ENCODE measurements at regions not wholly inside any gene's neighbourhood (a gene's known extent, or its start where the extent isn't known, plus 50 kb on each side); places are given as distances from the start of the nearest gene placed in this dataset.

DNA sequence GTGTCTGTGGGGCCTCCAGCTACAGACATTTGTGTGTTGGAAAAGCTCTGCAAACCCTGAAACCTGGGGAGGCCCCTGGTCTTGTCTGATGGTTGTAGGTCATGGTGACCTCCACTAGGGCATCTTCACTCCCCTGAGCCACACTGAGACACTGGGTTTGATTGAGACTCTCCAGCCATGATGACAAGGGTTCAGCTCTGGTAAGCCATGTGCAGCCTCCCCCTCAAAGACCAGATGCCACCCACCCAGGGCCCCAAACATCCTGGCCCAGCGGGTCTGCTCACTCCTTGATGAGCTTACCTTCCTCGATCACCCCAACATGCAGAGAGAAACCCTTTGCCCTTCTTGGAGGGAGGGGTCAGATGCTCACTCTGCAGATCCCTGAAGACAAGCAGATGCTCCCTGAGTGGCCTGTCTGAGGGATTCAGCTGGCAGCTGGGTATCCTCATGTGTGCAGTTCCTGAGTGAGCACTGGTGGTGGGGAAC lies 101.6 kb downstream of the METRNL start:
- H3K4me1 ChIP-seq (ENCODE audit: control insufficient read depth in 1 of 2, insufficient read depth in 1 of 2, low read depth in 1 of 2, low read length in 1 of 2), result no peaks in the 10 kb centered on the region

DNA sequence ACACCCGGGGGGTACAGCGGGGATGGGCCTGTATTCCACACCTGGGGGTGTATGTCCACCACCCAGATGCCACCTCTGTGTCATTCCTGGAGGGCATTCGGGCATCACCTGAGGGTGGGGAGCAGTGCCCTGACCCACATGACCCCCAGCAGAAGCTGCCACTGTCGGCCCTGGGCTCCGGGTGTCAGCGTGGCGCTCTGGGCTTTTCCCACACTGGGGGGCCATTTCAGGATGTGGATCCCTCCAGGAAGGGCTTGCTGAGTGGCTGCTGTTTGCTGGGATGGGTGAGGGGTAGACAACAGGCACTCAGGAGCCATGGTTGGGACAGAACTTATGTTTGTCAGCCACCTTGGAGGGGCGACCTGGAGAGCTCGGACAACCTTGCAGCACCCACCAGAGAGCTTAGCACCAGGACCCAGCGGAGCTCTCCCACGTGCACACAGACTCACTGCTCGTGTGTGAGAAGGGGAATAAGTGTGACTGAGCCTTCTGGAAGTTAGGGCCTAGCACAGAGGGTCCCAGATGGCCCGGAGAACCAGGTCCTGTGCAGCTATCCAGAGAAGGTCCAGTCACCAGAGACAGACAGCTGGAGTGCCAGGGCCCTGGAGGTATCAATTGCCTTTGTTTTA lies 102.7 kb downstream of the METRNL start:
- H3K4me1 ChIP-seq (ENCODE audit: control insufficient read depth in 1 of 2, insufficient read depth in 1 of 2, low read depth in 1 of 2, low read length in 1 of 2), result no peaks in the 10 kb centered on the region
- TF ChIP-seq, protein P1, sequence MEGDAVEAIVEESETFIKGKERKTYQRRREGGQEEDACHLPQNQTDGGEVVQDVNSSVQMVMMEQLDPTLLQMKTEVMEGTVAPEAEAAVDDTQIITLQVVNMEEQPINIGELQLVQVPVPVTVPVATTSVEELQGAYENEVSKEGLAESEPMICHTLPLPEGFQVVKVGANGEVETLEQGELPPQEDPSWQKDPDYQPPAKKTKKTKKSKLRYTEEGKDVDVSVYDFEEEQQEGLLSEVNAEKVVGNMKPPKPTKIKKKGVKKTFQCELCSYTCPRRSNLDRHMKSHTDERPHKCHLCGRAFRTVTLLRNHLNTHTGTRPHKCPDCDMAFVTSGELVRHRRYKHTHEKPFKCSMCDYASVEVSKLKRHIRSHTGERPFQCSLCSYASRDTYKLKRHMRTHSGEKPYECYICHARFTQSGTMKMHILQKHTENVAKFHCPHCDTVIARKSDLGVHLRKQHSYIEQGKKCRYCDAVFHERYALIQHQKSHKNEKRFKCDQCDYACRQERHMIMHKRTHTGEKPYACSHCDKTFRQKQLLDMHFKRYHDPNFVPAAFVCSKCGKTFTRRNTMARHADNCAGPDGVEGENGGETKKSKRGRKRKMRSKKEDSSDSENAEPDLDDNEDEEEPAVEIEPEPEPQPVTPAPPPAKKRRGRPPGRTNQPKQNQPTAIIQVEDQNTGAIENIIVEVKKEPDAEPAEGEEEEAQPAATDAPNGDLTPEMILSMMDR (IDR thresholded peaks at IDR 0.05), result no peak
- H3K27ac ChIP-seq, result no peak overlapping the region
- H3K9me3 ChIP-seq, result no peaks in the 10 kb centered on the region
- no peaks in the 10 kb centered on the region for H3K27me3 ChIP-seq
- H3K36me3 ChIP-seq, result no peaks in the 10 kb centered on the region
- H3K4me3 ChIP-seq (ENCODE audit: low read depth in 1 of 2, low read length in 1 of 2), result no peak overlapping the region

More for the DNA sequence above, 101.6 kb downstream of the METRNL start:
- H3K27ac ChIP-seq, result no peak overlapping the region
- TF ChIP-seq, protein P1 (IDR thresholded peaks at IDR 0.05), result no peak
- H3K9me3 ChIP-seq, result no peaks in the 10 kb centered on the region
- no peak overlapping the region for H3K4me3 ChIP-seq (ENCODE audit: low read depth in 1 of 2, low read length in 1 of 2)
- no peaks in the 10 kb centered on the region for H3K36me3 ChIP-seq
- no peaks in the 10 kb centered on the region for H3K27me3 ChIP-seq

DNA sequence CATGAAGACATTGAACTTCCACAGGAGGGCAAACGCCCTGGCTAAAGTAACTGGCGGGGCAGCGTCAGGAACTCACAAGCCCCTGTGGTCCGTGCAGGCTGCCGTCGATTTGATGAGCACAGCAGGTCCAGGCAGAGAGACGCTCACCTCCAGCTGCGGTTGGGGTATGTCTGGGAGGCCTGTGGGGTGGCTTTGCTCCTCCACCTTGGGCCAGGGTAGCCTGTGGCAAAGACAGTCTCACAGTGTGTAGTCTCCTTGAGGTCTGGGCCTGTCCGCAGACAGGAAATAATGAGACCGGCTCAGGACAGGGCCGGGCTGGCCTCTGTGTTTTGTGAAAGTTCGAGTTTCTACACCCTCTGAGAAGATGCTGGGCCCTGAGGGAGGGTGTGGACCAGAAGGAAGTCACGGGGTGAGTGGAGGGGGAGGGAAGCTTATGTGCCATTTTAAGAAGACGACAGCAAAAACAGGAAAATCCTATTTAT lies 103.3 kb downstream of the METRNL start:
- Histone ChIP-seq H3K9me3 (no peaks in the 10 kb centered on the region), H3K4me3 (ENCODE audit: low read depth in 1 of 2, low read length in 1 of 2) (no peak overlapping the region), H3K4me1 (ENCODE audit: control insufficient read depth in 1 of 2, insufficient read depth in 1 of 2, low read depth in 1 of 2, low read length in 1 of 2) (no peaks in the 10 kb centered on the region), H3K36me3 (no peaks in the 10 kb centered on the region), H3K27ac (no peak overlapping the region), H3K27me3 (no peaks in the 10 kb centered on the region)
- TF ChIP-seq, protein P1 (IDR thresholded peaks at IDR 0.05), result no peak

DNA sequence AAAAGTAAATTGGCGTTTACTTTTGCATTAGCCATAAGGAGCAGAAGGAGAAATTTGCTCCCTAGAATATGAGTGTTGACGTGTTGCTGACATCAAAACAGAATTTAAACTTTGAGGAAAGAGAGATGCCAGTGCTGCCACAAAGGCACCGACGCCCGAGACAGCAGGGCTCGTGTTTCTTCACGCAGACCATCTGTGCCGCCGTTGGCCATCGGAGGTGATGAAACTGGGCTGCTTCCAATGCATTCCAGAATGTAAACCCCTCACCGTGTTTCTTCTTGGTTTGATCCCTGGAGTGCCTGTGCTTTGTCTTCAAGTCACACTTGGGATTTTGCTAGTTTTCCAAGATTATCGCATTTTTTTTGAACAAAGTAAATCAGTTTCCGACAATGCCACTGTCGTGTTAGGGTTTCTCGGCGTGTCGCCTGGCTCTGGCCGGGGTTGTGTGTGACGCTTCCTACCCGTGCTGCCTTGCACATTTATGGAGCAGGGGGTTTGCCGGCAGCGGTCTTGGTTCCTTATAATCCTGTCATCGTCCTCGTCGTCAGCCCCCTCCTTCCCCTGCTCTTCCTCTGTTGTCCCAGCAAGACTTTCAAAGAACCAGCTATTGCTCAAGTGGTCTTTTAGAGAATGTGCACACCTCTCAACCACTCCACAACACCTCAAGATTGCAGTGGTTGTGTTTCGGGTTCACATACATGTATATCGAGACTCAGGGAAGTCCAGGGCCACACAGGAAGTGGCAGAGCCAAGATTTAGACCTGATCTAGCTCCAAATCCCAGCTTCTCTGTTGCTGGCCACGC lies 103.9 kb downstream of the METRNL start:
- H3K36me3 ChIP-seq, result no peaks in the 10 kb centered on the region
- H3K9me3 ChIP-seq, result no peaks in the 10 kb centered on the region
- H3K4me1 ChIP-seq (ENCODE audit: control insufficient read depth in 1 of 2, insufficient read depth in 1 of 2, low read depth in 1 of 2, low read length in 1 of 2), result no peaks in the 10 kb centered on the region
- H3K4me3 ChIP-seq (ENCODE audit: low read depth in 1 of 2, low read length in 1 of 2), result no peak overlapping the region
- no peaks in the 10 kb centered on the region for H3K27me3 ChIP-seq
- H3K27ac ChIP-seq, result no peak overlapping the region
- TF ChIP-seq, protein P1 (IDR thresholded peaks at IDR 0.05), result no peak

DNA sequence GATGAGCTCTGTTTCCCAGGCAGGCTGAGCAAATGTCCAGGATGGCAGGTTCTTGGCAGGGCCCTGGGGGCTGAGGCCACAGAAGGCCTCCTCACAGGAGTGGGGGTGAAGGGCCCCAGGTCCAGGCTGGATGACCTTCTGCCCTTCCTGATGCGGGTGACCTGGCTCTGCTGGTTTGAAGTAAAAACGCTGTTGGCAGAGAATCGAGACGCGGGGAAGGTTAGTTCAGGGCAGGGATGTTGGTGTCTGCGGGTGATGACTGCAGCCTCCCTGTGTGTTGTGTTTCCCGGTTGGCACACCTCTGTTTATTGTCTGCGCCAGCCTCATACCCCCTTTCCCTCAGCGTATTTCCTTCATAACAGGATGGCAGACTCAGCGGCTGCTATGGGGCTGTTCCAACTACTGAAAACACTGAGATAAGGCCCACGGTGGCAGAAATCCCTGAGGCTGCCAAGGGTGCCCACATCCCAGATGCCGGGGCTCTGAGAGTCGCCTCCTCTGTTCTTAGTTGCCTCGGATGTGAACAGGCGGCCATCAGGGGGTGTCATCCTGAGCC lies 104.6 kb downstream of the METRNL start:
- Histone ChIP-seq H3K4me3 (ENCODE audit: low read depth in 1 of 2, low read length in 1 of 2) (no peak overlapping the region), H3K4me1 (ENCODE audit: control insufficient read depth in 1 of 2, insufficient read depth in 1 of 2, low read depth in 1 of 2, low read length in 1 of 2) (no peaks in the 10 kb centered on the region), H3K9me3 (no peaks in the 10 kb centered on the region), H3K36me3 (no peaks in the 10 kb centered on the region), H3K27me3 (no peaks in the 10 kb centered on the region), H3K27ac (no peak overlapping the region)
- TF ChIP-seq, protein P1 (IDR thresholded peaks at IDR 0.05), result no peak
